CD4-positive, alpha-beta T cell (primary cell): ENCODE measurements at regions not wholly inside any gene's neighbourhood (a gene's known extent, or its start where the extent isn't known, plus 50 kb on each side); places are given as distances from the start of the nearest gene placed in this dataset.

Experiments
- ATAC-seq: fragments of 200-7000 bp; cut with Tn5 transposase; one replicate; pipeline ENCODE4 v1.10.0; 2022; ENCODE audit warnings: mild to moderate bottlenecking; ENCODE audit not compliant: poor library complexity
- CTCF ChIA-PET: fragments of 350-600 bp; sonication (Branson Sonifier 250); formaldehyde crosslinking; loops from one replicate; lab custom pipeline; 2021; ENCODE audit warnings: antibody characterized with exemption, inconsistent platforms; lab: Charles Lee
- POLR2A ChIA-PET: fragments of 350-600 bp; sonication (Branson Sonifier 250); formaldehyde crosslinking; loops from one replicate; lab custom pipeline; 2021; ENCODE audit warnings: antibody characterized with exemption, inconsistent platforms; lab: Charles Lee
- DNase-seq, 14 experiments: peaks; one replicate each; pipeline ENCODE4 v3.0.0-alpha.2; 2013 to 2020; ENCODE audit warnings: mixed read lengths in 2 of 14
- H3K27ac ChIP-seq, 2 donors: one replicate each; pipeline versions ENCODE4 v1.5.1 to v1.7.0; 2013; ENCODE audit warnings: low read length in 2 of 2, low read depth in 1 of 2, mild to moderate bottlenecking in 1 of 2
- H3K27me3 ChIP-seq, 2 experiments: 1 replicate in 1 of 2; 2 replicates in 1 of 2; pipeline versions ENCODE4 v1.6.1 to v1.7.0; 2013; ENCODE audit warnings: low read length in 2 of 2, control low read depth in 1 of 2, mild to moderate bottlenecking in 1 of 2, moderate library complexity in 1 of 2; ENCODE audit not compliant: insufficient read depth in 2 of 2, control insufficient read depth in 1 of 2
- H3K36me3 ChIP-seq: one replicate; pipeline ENCODE4 v1.6.1; 2013; ENCODE audit warnings: low read length, control low read depth; ENCODE audit not compliant: insufficient read depth
- H3K4me1 ChIP-seq: one replicate; pipeline ENCODE4 v1.6.1; 2013; ENCODE audit warnings: low read length, control low read depth; ENCODE audit not compliant: insufficient read depth
- H3K4me3 ChIP-seq: one replicate; pipeline ENCODE4 v1.5.1; 2013; ENCODE audit warnings: mild to moderate bottlenecking, low read length, moderate library complexity
- H3K9me3 ChIP-seq, 2 experiments: 1 replicate in 1 of 2; 2 replicates in 1 of 2; pipeline versions ENCODE4 v1.6.1 to v1.7.0; 2013; ENCODE audit warnings: low read length in 2 of 2, mild to moderate bottlenecking in 2 of 2, control low read depth in 1 of 2, moderate library complexity in 1 of 2; ENCODE audit not compliant: control insufficient read depth in 1 of 2, insufficient read depth in 1 of 2
- H3K27ac Mint-ChIP-seq: one replicate; pipeline ENCODE4 v1.8.0; 2020; ENCODE audit warnings: mixed read lengths
- H3K27me3 Mint-ChIP-seq: one replicate; pipeline ENCODE4 v1.8.0; 2021; ENCODE audit warnings: mixed read lengths
- H3K36me3 Mint-ChIP-seq: one replicate; pipeline ENCODE4 v1.8.0; 2021; ENCODE audit warnings: low read depth, mixed read lengths
- H3K4me1 Mint-ChIP-seq: one replicate; pipeline ENCODE4 v1.8.0; 2021; ENCODE audit warnings: low read depth, mixed read lengths
- H3K4me3 Mint-ChIP-seq: one replicate; pipeline ENCODE4 v1.8.0; 2020; ENCODE audit warnings: mild to moderate bottlenecking, mixed read lengths
- H3K9me3 Mint-ChIP-seq: one replicate; pipeline ENCODE4 v1.8.0; 2020; ENCODE audit warnings: mixed read lengths
- intact Hi-C, 2 experiments: fragments of 100-400 bp; cut with DNase I in 1 of 2; cut with micrococcal nuclease in 1 of 2; formaldehyde crosslinking; loops; one replicate each; pipeline versions ENCODE4 v1.15.1 to v1.9.0; 2023 to 2025; cut with DNase I, micrococcal nuclease
- TF ChIP-seq, protein P1 (sequence below): fragments of 200-600 bp; IDR thresholded peaks from one replicate; pipeline ENCODE4 v1.8.0; 2022; ENCODE audit warnings: antibody characterized with exemption, mild to moderate bottlenecking

DNA sequence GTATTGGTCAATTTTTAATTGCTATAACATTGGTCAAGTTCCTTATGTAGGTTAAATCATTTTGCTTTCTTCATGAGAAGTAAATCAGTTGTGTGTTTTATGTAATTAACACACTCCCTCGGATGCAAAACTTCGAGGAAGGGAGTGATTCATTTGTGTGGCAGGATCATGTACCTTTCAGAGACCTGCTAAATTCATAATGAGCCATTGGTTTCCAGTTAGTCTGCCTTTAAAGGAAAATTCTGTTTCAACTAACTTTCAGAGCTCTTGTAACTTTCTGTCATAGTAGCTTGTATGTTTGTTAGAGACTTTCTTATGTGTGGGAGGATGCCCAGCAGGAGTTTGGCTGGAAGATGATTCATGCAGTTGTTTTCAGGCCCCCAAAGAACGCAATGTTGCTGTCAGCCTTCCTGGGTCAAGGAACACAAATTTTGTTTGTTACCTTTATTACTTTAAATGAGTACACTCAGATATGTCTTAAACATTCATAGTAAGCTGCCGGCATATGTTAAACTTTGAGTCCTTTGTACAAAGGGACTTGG lies 72.1 kb downstream of the GPR101 start:
- Histone ChIP-seq H3K27ac (no peak overlapping the region), H3K9me3 (no peaks in the 10 kb centered on the region), H3K36me3 (no peaks in the 10 kb centered on the region), H3K27me3 (no peaks in the 10 kb centered on the region), H3K4me3 (no peak overlapping the region), H3K4me1 (no peaks in the 10 kb centered on the region)
- Mint-ChIP-seq H3K27me3 (no peaks in the 10 kb centered on the region), H3K4me1 (peaks cover 5% of the 10 kb centered on the region), H3K9me3 (no peaks in the 10 kb centered on the region), H3K36me3 (no peaks in the 10 kb centered on the region), H3K27ac (no peak overlapping the region), H3K4me3 (no peak overlapping the region)
- DNase-seq = no peak
- TF ChIP-seq, protein P1, sequence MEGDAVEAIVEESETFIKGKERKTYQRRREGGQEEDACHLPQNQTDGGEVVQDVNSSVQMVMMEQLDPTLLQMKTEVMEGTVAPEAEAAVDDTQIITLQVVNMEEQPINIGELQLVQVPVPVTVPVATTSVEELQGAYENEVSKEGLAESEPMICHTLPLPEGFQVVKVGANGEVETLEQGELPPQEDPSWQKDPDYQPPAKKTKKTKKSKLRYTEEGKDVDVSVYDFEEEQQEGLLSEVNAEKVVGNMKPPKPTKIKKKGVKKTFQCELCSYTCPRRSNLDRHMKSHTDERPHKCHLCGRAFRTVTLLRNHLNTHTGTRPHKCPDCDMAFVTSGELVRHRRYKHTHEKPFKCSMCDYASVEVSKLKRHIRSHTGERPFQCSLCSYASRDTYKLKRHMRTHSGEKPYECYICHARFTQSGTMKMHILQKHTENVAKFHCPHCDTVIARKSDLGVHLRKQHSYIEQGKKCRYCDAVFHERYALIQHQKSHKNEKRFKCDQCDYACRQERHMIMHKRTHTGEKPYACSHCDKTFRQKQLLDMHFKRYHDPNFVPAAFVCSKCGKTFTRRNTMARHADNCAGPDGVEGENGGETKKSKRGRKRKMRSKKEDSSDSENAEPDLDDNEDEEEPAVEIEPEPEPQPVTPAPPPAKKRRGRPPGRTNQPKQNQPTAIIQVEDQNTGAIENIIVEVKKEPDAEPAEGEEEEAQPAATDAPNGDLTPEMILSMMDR = no peak
- POLR2A ChIA-PET = no interaction called here
- intact Hi-C loops = no loop called here
- no peak for ATAC-seq
- CTCF ChIA-PET = no interaction called here

DNA sequence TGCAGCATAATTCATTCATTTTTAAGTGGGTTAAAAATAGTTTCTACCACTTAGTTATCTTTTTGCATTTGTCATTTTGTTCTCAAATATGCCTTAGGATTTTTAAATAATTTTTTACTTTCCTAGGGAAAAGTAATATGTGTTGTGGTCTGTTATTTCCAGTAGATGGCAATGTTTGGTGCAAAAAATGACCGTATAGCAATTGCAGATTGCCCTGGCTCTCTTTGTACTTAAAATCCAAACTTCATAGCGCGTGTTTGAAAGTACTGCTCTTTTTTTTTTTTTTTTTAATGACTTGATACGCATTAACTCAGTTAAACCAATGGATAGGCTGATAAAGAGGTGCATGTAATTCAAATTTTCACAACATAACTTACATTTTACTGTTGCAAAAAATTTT lies 74.4 kb upstream of the RBMX start:
- peaks cover 3% of the 10 kb centered on the region for H3K4me1 ChIP-seq
- CTCF ChIA-PET = interaction anchor here (1.2 kb wide), 1 partner anchor 98 kb away, joined by 3 read pairs; no protein-coding TSS in a partner anchor
- DNase-seq = peak in 3 of 14 experiments; percentile 19 to 41 (median 38)

DNA sequence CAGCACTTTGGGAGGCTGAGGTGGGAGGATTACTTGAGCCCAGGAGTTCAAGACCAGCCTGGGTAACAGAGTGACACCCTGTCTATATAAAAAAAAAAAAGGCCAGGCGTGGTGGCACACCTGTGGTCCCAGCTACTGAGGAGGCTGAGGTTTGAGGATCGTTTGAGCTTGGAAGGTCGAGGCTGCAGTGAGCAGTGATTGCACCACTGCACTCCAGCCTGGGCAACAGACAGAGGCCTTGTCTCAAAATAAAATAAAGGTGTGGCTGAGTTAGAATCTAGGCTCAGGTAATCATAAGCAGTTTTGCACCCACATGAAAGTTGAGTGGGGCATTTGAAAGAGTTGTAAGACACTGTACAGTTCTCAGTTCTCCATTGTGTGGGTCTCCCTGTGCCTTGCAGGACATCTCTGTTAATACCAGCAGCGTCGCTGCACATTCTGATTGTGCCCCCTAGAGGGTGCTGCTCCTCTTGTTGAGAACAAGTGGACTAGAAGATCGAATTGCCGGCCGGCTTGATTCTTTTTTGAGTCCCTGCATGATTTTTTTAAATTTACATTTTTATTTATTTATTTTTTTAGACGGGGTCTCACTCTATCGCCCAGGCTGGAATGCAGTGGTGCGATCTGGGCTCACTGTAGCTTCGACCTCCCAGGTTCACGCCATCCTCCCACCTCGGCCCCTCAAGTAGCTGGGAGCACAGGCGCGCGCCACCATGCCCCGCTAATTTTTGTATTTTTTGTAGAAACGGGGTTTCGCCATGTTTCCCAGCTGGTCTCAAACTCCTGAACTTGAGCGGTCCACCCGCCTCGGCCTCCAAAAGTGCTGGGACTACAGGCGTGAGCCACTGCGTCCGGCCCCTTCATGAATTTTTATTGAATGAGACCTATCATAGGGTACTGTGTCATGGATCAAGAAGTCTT lies 73.6 kb upstream of the RBMX start:
- CTCF ChIA-PET = interaction anchor here (1.2 kb wide), 1 partner anchor 98 kb away, joined by 3 read pairs; no protein-coding TSS in a partner anchor
- Histone ChIP-seq H3K27ac (no peak overlapping the region), H3K27me3 (no peaks in the 10 kb centered on the region), H3K4me1 (peaks cover 3% of the 10 kb centered on the region), H3K9me3 (no peaks in the 10 kb centered on the region), H3K36me3 (no peaks in the 10 kb centered on the region), H3K4me3 (no peak overlapping the region)
- Mint-ChIP-seq H3K36me3 (no peaks in the 10 kb centered on the region), H3K27ac (no peak overlapping the region), H3K4me3 (no peak overlapping the region), H3K27me3 (no peaks in the 10 kb centered on the region), H3K9me3 (no peaks in the 10 kb centered on the region), H3K4me1 (no peaks in the 10 kb centered on the region)
- TF ChIP-seq, protein P1 = peak; percentile 34
- POLR2A ChIA-PET = no interaction called here
- intact Hi-C loops = loop anchor here (1.0 to 2.0 kb wide), 3 partner anchors 98 to 240 kb away; no protein-coding TSS in a partner anchor
- DNase-seq (peak; percentile 20 to 71 (median 34)), ATAC-seq (peak; percentile 60)

More for the DNA sequence above, 74.4 kb upstream of the RBMX start:
- Histone ChIP-seq H3K9me3 (no peaks in the 10 kb centered on the region), H3K27me3 (no peaks in the 10 kb centered on the region), H3K27ac (no peak overlapping the region), H3K4me3 (no peak overlapping the region), H3K36me3 (no peaks in the 10 kb centered on the region)
- no peaks in the 10 kb centered on the region for H3K36me3 Mint-ChIP-seq
- ATAC-seq = no peak
- no peak overlapping the region for H3K4me3 Mint-ChIP-seq
- POLR2A ChIA-PET = no interaction called here
- no peaks in the 10 kb centered on the region for H3K4me1 Mint-ChIP-seq
- TF ChIP-seq, protein P1 = peak; percentile 32
- intact Hi-C loops = loop anchor here (1.0 to 2.0 kb wide), 2 partner anchors 97 to 98 kb away; no protein-coding TSS in a partner anchor
- no peaks in the 10 kb centered on the region for H3K9me3 Mint-ChIP-seq
- no peaks in the 10 kb centered on the region for H3K27me3 Mint-ChIP-seq
- no peak overlapping the region for H3K27ac Mint-ChIP-seq
